ENCODE measurements at regions not wholly inside any gene's neighbourhood (a gene's known extent, or its start where the extent isn't known, plus 50 kb on each side); places are given as distances from the start of the nearest gene placed in this dataset.

- TF ChIP-seq CTCF (conservative IDR thresholded peaks at IDR 0.05) = no peak
- no peak for TF ChIP-seq ZFX (IDR thresholded peaks at IDR 0.05)
Observed at GRCh38 chr6:63440594-63440993, 120.8 kb upstream of the LGSN start.
